Mammary epithelial cell (primary cell): ENCODE measurements at regions not wholly inside any gene's neighbourhood (a gene's known extent, or its start where the extent isn't known, plus 50 kb on each side); places are given as distances from the start of the nearest gene placed in this dataset.

ENCODE experiments used
- CTCF ChIP-seq, 2 donors: IDR thresholded peaks in 1 of 2; conservative IDR thresholded peaks in 1 of 2; 2 replicates each; pipeline ENCODE4 v1.5.1; 2011 to 2012; ENCODE audit warnings: inconsistent platforms in 2 of 2, low read length in 2 of 2, mild to moderate bottlenecking in 2 of 2, control low read depth in 1 of 2, low read depth in 1 of 2; ENCODE audit not compliant: insufficient read depth in 1 of 2; ENCODE audit errors: extremely low read depth in 1 of 2
- EZH2 ChIP-seq: IDR thresholded peaks from 2 replicates; pipeline ENCODE4 v1.6.1; 2012; ENCODE audit warnings: low read length, inconsistent platforms, borderline replicate concordance

- TF ChIP-seq CTCF (conservative IDR thresholded peaks at IDR 0.05 in 1 of 2, IDR thresholded peaks at IDR 0.05 in 1 of 2; ENCODE audit: extremely low read depth in 1 of 2, insufficient read depth in 1 of 2, low read depth in 1 of 2, low read length in 2 of 2) (no peak), EZH2 (no peak)
Measured at GRCh38 chrX:112577146-112577545, 102.6 kb downstream of the LHFPL1 start.
